Stomach (tissue), 8 donors: ENCODE measurements at regions not wholly inside any gene's neighbourhood (a gene's known extent, or its start where the extent isn't known, plus 50 kb on each side); places are given as distances from the start of the nearest gene placed in this dataset.

Experiments used
- DNase-seq, 2 donors: peaks; one replicate each; pipeline versions ENCODE4 v3.0.0 to v3.0.0-alpha.2; 2013 to 2019
- H3K27ac ChIP-seq, 5 donors: fragments of 200-600 bp in 4 of 5; sonication (generic) in 4 of 5; one replicate each; pipeline ENCODE4 v1.5.1; 2013 to 2019; ENCODE audit warnings: mild to moderate bottlenecking in 1 of 5, moderate library complexity in 1 of 5
- H3K27me3 ChIP-seq, 3 donors: fragments of 200-600 bp; sonication (generic); one replicate each; pipeline ENCODE4 v1.5.1; 2017 to 2019; ENCODE audit warnings: mixed run types in 1 of 3
- H3K36me3 ChIP-seq, 4 donors: fragments of 200-600 bp; sonication (generic); 1 replicate in 3 of 4; 2 replicates in 1 of 4; pipeline ENCODE4 v1.5.1; 2016 to 2019
- H3K4me1 ChIP-seq, 4 donors: fragments of 200-600 bp; sonication (generic); one replicate each; pipeline ENCODE4 v1.5.1; 2016 to 2019
- H3K4me3 ChIP-seq, 4 donors: fragments of 200-600 bp; sonication (generic) in 3 of 4; one replicate each; pipeline ENCODE4 v1.5.1; 2016 to 2019; ENCODE audit warnings: mild to moderate bottlenecking in 1 of 4
- H3K9me3 ChIP-seq, 4 donors: fragments of 200-600 bp; sonication (generic); one replicate each; pipeline ENCODE4 v1.5.1; 2016 to 2019
- EP300 ChIP-seq: sonication (generic); formaldehyde crosslinking; IDR thresholded peaks from one replicate; pipeline ENCODE4 v1.6.1; 2017; ENCODE audit warnings: antibody characterized with exemption
- POLR2A ChIP-seq, 4 donors: fragments of 450-650 bp; IDR thresholded peaks; one replicate each; pipeline ENCODE4 v1.6.1; 2016; ENCODE audit warnings: antibody characterized with exemption in 4 of 4, control low read depth in 2 of 4, mild to moderate bottlenecking in 1 of 4, moderate library complexity in 1 of 4
- POLR2AphosphoS5 ChIP-seq, 3 donors: sonication (generic); formaldehyde crosslinking; IDR thresholded peaks; one replicate each; pipeline ENCODE4 v1.6.1; 2016; ENCODE audit warnings: antibody characterized with exemption in 3 of 3
- whole genome bisulfite sequencing, 5 donors: extraction: QIAGEN DNeasy Blood & Tissue Kit in 3 of 5; methylation state at CpG; one replicate each; pipeline versions ENCODE4 v1.1.5 to v1.1.7; 2013 to 2018; 5-methylcytosine and 5-hydroxymethylcytosine counted together
- intact Hi-C: fragments of 100-400 bp; cut with DNase I; formaldehyde crosslinking; loops from one replicate; pipeline ENCODE4 v1.15.1; 2023; ENCODE audit warnings: low total_unique reads
- TF ChIP-seq, protein P1 (sequence below), 7 experiments: fragments of 450-650 bp in 4 of 7; fragments of 200-600 bp in 3 of 7; sonication (generic) in 3 of 7; IDR thresholded peaks; one replicate each; pipeline ENCODE4 v1.5.1; 2016 to 2019; ENCODE audit warnings: antibody characterized with exemption in 7 of 7, control low read depth in 2 of 7, mild to moderate bottlenecking in 1 of 7
- donor health status: healthy with polysubstance abuse.
- donor health status: Bipolar disorder and iron deficiency.
- donor health status: healthy.

DNA sequence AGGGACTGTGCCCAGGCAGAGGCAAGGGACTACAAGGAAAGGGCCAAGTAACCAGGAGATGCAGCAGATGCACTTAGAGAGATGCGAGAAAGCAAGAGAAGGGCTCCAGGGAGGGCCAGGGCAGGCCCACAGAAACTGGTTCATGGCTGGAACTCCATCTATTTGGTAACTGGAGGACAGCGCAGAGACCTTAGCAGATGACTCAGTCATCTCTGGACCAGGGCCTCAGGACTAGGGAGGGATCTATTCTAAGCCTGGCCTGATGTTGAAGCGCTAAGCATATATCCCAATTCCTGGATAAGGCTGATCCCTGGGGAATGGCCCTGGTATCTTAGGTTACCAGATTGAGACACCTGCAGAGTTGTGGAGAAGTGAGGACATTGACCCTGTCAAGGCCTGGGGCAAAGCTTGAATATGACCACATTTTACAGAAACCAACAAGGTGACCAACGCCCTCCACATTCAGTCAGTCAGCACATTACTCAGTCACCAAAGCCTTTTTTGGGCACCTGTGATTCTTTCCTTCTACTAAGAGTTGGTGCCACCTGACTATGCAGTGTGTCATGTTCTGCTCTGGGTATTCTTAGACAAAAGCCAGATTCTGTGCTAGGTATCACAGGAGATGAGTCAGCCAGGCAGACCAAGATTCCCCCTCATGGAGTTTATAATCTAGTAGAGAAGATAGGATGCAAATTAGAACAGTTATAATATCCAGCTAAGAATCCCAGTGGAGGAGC lies 68.4 kb upstream of the SLCO3A1 start:
- Histone ChIP-seq H3K36me3 (no peaks in the 10 kb centered on the region), H3K9me3 (no peaks in the 10 kb centered on the region), H3K4me3 (no peak overlapping the region), H3K4me1 (peaks cover 5 to 16% (median 14%) of the 10 kb centered on the region in 4 donors), H3K27me3 (no peaks in the 10 kb centered on the region), H3K27ac (no peak overlapping the region)
- TF ChIP-seq POLR2AphosphoS5 (IDR thresholded peaks at IDR 0.05) (no peak), POLR2A (IDR thresholded peaks at IDR 0.05) (no peak), EP300 (no peak)
- TF ChIP-seq, protein P1, sequence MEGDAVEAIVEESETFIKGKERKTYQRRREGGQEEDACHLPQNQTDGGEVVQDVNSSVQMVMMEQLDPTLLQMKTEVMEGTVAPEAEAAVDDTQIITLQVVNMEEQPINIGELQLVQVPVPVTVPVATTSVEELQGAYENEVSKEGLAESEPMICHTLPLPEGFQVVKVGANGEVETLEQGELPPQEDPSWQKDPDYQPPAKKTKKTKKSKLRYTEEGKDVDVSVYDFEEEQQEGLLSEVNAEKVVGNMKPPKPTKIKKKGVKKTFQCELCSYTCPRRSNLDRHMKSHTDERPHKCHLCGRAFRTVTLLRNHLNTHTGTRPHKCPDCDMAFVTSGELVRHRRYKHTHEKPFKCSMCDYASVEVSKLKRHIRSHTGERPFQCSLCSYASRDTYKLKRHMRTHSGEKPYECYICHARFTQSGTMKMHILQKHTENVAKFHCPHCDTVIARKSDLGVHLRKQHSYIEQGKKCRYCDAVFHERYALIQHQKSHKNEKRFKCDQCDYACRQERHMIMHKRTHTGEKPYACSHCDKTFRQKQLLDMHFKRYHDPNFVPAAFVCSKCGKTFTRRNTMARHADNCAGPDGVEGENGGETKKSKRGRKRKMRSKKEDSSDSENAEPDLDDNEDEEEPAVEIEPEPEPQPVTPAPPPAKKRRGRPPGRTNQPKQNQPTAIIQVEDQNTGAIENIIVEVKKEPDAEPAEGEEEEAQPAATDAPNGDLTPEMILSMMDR (IDR thresholded peaks at IDR 0.05) = no peak
- intact Hi-C loops = no loop called here
- 85 to 94% (median 92%) methylated on average over 4 of the region's 4 CpGs for WGBS, 5 donors
- no peak for DNase-seq

DNA sequence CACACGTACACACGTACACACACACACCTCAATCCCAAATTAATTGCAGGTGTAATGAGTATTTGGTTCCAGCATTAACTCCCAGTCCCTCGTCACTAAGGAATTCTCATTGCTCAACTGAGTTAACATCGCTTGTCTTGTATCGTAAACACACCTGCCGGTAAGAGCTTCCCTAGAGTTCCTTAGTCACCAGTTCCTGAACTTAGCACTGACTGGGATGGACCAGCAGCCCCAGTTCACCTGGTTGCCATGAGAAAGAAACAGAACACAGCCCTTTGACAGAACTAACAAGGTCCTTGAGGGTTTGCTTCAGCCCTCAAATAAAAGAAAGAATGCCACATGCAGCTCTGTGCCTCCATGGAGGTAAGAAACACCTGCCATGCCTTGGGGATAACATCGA lies 66.3 kb upstream of the SLCO3A1 start:
- intact Hi-C loops = no loop called here
- H3K27ac ChIP-seq = no peak overlapping the region
- TF ChIP-seq, protein P1 (IDR thresholded peaks at IDR 0.05) = no peak
- TF ChIP-seq EP300 (no peak), POLR2A (IDR thresholded peaks at IDR 0.05) (no peak), POLR2AphosphoS5 (IDR thresholded peaks at IDR 0.05) (no peak)
- H3K4me3 ChIP-seq = no peak overlapping the region
- 67 to 81% (median 76%) methylated on average over 7 of the region's 7 CpGs for WGBS, 5 donors
- DNase-seq = no peak
- no peaks in the 10 kb centered on the region for H3K27me3 ChIP-seq
- H3K4me1 ChIP-seq = peaks cover 5 to 13% (median 11%) of the 10 kb centered on the region in 4 donors
- H3K36me3 ChIP-seq = no peaks in the 10 kb centered on the region
- H3K9me3 ChIP-seq = no peaks in the 10 kb centered on the region

DNA sequence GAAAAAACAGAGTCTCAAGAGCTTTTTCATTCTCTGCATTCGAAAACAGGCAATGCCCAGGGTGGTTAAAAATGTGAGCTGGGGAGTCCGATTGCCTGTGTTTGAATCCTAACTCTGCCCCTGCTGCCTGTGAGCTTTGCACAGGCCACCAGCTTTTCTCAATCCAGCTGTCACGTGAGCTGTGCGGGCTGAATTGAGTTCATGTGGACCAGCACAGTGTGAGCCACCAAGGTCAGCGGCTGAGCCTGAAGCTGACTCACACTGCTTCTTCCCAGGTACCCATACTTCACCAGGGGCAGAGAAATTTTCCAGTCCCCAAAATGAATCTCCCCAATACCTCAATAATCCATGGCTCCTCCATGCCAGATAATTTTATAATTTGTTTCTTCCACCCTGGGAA lies 64.4 kb upstream of the SLCO3A1 start:
- no peak overlapping the region for H3K4me3 ChIP-seq
- no peak overlapping the region for H3K27ac ChIP-seq
- TF ChIP-seq EP300 = no peak
- no peak for TF ChIP-seq POLR2A (IDR thresholded peaks at IDR 0.05)
- no peak for TF ChIP-seq POLR2AphosphoS5 (IDR thresholded peaks at IDR 0.05)
- TF ChIP-seq, protein P1 (IDR thresholded peaks at IDR 0.05) = no peak
- H3K27me3 ChIP-seq = no peaks in the 10 kb centered on the region
- no peak for DNase-seq
- no peaks in the 10 kb centered on the region for H3K36me3 ChIP-seq
- intact Hi-C loops = no loop called here
- WGBS, 5 donors = 87 to 94% (median 89%) methylated on average over 5 of the region's 5 CpGs
- H3K9me3 ChIP-seq = no peaks in the 10 kb centered on the region
- no peaks in the 10 kb centered on the region for H3K4me1 ChIP-seq

DNA sequence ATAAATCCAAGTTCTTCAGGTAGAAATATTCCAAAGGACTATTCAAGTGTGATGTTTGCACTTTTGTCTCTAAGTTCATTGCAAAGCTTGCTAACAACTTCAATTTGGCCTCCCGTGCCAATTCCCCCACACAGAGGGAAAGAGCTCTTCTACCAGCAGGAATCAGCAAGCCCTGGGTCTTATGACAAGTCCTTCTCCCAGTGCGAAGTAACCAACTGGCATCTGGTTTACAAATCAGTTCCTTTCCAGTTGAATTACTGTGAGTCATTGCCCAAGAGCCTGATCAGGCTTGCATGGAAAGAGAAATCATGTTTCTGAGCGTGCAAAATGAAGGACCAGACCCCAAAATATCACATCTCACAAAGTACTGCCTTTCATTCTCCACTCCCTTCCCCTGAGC lies 62.7 kb upstream of the SLCO3A1 start:
- Histone ChIP-seq H3K4me1 (no peaks in the 10 kb centered on the region), H3K27ac (no peak overlapping the region), H3K36me3 (no peaks in the 10 kb centered on the region), H3K9me3 (no peaks in the 10 kb centered on the region), H3K4me3 (no peak overlapping the region), H3K27me3 (no peaks in the 10 kb centered on the region)
- 79 to 87% (median 85%) methylated on average over 3 of the region's 3 CpGs for WGBS, 5 donors
- no peak for DNase-seq
- TF ChIP-seq EP300 = no peak
- no peak for TF ChIP-seq POLR2A (IDR thresholded peaks at IDR 0.05)
- TF ChIP-seq POLR2AphosphoS5 (IDR thresholded peaks at IDR 0.05) = no peak
- TF ChIP-seq, protein P1 (IDR thresholded peaks at IDR 0.05) = no peak
- intact Hi-C loops = no loop called here
